HG02938 (cell line): ENCODE measurements at regions not wholly inside any gene's neighbourhood (a gene's known extent, or its start where the extent isn't known, plus 50 kb on each side); places are given as distances from the start of the nearest gene placed in this dataset.

Experiments used
- ATAC-seq: cut with Tn5 transposase; IDR thresholded peaks from one replicate; pipeline ENCODE4 v1.9.1; 2021; ENCODE audit warnings: mild to moderate bottlenecking, moderate library complexity; ENCODE audit not compliant: unreplicated experiment

GRCh38 chr9:117549444-117549843, 134.6 kb upstream of the ASTN2 start:
- no peak for ATAC-seq

GRCh38 chr9:117548556-117548955, 133.7 kb upstream of the ASTN2 start:
- ATAC-seq: no peak

- no peak for ATAC-seq
These were observed 133.0 kb upstream of the ASTN2 start for GRCh38 chr9:117547904-117548303.

DNA sequence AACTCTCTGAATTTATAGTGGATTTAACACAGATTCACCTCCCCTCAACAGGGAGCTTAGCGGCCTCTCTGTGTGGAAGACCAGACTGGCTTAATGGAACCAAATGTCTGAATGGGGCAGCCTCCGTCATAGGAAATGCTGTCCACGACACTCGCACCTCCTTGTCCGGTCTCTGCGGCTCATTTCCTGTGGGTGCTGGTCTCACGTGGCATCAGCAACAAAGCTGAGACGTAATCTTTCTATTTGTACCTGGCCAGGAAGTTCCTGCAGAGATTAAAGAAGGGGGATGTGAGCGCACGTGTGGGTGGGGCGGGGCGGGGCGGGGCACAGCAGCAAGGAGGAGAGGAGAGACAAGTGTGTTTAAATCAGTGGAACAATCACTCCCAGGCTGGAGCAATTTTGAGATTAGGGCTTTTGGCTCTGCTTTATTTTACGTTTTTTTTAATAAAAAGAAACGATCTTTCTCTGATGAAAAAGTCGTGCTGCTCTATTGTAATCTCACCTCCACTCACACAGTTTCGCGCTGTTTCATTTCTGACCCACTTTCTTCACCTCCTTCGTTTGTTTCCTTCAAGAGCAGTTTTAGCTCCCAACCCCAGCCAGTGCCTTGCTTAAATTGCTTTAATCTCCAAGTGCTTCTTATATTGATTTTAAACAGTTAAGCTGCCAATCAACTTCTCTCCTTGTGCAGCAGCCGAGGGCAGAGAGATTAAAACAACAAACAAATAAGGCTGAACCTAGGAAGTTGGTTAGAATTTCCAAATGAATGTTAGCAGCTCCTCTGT, 132.2 kb upstream of the ASTN2 start:
- peak; percentile 60 for ATAC-seq

DNA sequence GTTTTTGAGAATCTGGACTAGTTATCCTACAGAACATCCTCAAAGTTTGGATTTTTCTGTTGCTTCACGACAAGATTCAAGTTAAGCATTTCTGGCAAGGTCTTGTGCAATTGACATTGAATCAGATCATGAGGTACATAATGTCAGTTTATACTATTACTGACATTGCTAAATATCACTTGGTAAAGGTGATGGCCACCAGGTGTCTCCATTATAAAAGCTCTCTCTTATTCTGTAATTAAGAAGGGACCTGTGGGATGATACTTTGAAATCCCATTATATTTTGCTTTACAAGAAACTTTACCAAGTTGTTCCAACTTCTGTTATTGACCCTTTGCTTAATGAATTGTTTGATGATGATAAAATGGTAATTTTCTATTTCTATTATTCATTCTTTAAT, 131.0 kb upstream of the ASTN2 start:
- no peak for ATAC-seq

- ATAC-seq: no peak
These were observed 128.2 kb upstream of the ASTN2 start for GRCh38 chr9:117543089-117543488.

- ATAC-seq: no peak
These were observed 127.2 kb upstream of the ASTN2 start for GRCh38 chr9:117542021-117542420.

DNA sequence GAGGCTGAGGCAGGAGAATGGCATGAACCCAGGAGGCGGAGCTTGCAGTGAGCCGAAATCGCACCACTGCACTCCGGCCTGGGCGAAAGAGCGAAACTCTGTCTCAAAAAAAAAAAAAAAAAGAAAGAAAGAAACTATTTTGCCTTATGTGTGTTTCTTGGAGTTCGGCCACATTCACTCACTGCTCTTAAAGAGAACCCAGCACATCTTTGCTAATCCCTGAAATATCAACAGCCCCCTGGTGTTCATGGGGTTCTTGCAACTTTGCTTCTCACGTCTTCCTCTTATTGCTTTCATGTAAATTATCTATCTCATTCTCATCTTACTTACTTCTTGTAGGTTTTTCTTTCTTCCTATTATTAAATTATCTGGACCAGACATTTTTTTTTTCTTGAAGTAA, 126.3 kb upstream of the ASTN2 start:
- no peak for ATAC-seq

DNA sequence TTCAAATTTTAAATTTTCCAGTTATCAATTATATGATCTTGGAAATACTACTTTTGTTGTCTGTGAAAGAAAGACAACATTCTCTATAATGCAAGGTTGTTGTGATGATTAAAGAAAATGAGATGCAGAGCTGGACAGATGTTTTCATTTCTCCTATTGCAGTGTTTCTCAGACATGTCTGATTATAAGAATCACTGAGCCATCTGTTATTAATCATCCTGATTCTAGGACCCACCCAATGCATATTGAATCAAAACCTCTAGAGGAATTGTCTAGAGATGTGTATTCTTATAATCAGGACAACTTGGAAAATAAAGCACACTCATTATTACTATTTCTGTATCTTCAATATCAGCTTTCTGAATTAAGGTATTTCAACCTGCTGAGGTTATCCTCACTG, 121.1 kb upstream of the ASTN2 start:
- ATAC-seq: no peak

- no peak for ATAC-seq
These were observed 120.6 kb upstream of the ASTN2 start for GRCh38 chr9:117535434-117535833.

DNA sequence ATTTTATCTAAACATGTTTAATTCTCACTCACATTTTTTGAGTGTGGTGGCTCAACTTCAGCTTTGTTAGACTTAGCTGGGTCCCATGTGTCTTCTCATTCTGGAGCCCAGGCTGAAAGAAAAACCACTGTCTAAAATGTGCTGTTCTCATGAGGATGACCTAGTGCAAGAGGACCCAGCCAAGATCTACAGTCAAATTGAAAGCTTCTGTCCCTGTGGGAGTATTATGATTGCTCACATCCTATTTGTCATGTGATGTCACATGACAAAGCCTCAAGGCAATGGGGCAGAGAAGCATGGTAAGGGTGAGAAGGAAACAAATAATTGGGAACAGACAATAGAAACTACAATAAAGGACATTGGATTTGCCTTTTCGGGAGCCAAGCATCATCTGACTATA, 113.4 kb upstream of the ASTN2 start:
- no peak for ATAC-seq

DNA sequence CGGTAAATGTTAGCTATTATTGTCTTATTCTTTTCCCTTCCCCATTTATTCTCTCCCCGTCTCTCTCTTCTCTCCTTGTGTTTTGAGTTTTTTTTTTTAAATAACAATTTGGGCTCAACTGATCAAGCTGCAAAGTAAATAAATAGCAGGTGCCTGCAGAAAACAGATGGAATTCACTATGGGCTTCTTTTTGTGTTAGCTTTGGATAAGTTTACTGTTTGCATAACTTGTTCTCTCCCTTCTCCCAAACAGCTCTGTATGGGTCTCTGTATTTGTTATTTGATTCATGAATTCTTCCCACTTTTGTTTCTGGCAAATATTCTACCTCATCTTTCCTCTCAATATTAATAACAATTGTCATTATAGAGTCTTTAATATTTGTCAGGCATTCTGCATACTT, 111.8 kb upstream of the ASTN2 start:
- no peak for ATAC-seq

DNA sequence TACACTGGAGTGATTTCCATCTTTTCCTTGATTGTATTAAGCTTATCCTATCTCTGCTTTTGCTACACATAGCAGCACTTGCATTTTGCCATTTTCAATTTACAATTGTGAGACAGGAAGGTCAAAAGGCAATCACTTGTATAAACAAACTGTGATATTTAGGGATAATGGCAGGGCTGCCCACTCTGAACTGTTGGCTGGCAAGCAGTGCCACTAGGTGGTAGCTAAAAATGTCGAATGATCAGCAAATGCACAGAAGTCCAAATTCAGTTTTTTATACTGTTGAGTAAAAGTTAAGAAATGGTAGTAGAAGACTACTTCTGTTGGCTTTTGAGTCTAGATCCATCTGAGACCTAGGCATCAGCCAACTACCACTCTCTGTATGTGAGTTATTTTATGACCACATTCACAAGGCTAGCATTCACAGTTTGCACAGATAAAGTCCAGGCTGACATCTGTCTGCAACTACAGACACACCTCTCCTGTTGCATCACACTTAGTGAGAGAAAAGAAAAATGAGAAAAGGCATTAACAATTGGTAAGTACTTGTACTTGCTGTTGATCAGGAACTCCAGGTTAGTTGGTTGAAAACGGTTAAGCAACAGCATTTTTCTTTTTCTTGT, 108.8 kb upstream of the ASTN2 start:
- ATAC-seq: no peak

DNA sequence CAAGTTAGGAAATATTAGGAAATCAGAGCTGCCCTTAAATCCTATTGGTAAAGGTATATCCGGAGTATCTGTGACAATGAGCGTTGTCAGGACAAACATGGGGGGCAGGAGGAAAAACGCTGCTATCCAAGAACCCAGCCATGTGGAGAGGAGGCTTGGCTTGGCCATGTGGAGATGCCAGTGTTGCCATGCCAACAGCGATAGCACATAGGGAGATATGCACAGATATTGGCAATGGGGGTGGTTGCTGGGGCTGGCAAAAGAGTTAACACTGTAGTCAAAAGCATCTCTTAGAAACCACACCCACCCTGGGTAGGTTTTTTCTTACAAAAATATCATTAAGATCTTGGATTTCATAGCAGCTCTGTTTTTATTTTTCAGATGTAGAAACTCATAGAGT, 106.4 kb upstream of the ASTN2 start:
- no peak for ATAC-seq

DNA sequence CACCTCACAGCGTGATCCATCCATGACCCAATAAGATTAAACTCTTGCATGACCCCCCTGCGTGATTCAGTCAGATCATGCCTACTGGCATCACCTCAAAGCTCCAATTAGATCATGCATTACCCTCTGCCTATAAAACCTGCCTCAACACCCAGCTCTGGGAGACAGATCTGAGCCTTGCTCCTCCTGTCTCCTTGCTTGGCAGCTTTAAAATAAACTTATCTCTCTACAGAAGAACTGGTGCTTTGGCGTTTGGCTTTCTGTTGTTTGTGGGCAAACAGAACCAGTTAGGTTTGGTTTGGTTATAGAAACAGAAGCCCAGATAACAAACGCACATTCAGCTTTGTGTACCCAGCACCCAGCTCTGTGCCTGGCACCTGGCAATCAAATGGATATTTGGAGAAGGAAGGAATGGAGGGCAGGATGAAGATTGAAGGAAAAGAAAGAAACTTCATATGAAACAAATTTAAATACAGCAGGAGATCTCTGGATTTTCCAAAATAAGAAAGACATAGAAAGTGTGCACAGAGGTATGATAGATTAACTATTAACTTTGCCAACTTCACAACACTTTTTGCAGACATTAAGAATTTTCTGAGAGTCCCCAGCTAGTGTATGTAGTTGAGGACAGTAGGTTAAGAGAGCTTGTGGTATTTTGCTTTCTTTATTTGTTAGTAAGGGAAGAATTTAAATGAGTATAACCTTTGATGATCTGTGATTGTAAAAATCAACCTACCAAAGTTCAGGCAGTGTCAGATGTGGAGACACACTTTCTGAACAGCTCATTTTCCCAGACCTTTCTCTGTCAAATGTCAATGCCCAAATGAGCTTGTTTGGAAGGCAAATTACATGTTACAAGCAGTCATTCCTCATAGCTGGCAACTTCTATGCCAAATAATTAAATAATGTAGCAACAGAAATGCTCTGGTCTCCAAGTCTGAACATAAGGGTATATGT, 102.1 kb upstream of the ASTN2 start:
- no peak for ATAC-seq

GRCh38 chr9:117511852-117512481, 97.1 kb upstream of the ASTN2 start:
- ATAC-seq: no peak

DNA sequence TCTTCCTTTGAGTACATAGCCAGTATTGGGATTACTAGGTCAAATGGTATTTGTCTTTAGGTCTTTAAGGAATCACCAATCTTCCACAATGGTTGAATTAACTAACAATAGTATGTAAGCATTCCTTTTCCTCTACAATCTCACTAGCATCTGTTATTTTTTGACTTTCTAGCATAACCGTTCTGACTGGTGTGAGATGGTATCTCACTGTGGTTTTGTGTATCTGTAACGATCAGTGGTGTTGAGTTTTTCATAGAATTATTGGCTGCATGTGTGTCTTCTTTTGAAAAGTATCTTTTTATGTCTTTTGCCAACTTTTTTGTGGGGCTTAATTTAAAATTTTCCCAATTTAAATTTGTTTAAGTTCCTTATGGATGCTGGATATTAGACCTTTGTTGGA, 81.5 kb upstream of the ASTN2 start:
- no peak for ATAC-seq

- ATAC-seq: no peak
These were observed 79.7 kb upstream of the ASTN2 start for GRCh38 chr9:117494401-117495090.

DNA sequence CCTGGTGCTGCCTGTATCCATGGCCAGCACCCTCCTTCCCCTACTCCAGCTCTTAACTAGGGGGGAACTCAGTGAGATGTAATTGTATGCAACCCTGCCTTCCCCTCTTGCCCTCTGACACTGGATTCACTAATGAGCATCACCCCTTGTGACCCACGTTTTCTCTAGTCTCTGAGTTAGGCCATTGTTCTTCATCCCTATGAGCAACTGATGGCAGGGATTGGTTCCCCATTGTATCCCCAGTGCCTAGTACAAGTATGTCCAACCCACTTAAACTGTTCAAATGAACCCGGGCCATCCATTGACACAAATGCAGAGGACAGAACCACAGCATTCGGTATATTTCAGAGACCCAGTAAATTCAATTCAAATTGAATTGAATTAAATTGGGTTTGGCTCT, 77.6 kb upstream of the ASTN2 start:
- ATAC-seq: no peak

DNA sequence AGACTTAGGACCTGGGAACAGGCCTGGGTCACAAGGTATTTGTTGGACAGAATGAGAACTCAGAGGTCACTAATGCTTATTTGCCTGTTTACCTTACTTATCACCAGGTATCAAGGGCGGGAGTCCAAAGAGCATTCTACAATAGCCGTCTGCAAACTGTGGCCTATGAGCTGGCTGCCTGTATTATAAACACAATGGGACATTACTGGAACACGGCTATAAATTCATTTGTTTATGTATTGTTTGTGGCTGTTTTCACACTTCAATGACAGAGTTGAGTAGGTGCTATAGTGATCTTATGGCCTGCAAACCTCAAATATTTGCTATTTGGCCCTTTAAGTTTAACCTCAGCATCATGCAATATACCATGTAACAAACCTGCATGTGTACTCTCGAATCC, 76.6 kb upstream of the ASTN2 start:
- ATAC-seq: no peak

GRCh38 chr9:117490199-117490598, 75.3 kb upstream of the ASTN2 start:
- no peak for ATAC-seq
